HL-60 (cell line): ENCODE measurements at regions not wholly inside any gene's neighbourhood (a gene's known extent, or its start where the extent isn't known, plus 50 kb on each side); places are given as distances from the start of the nearest gene placed in this dataset.

Source experiments
- CTCF ChIP-seq: IDR thresholded peaks from one replicate; pipeline ENCODE4 v1.5.1; 2011; ENCODE audit warnings: low read length, control low read depth, inconsistent platforms; ENCODE audit not compliant: insufficient read depth
- POLR2AphosphoS5 ChIP-seq: IDR thresholded peaks from 2 replicates; pipeline ENCODE4 v1.6.1; 2012; ENCODE audit warnings: low read depth
- REST ChIP-seq: IDR thresholded peaks from 2 replicates; pipeline ENCODE4 v1.6.1; 2012; ENCODE audit warnings: low read depth; ENCODE audit not compliant: insufficient replicate concordance
- SPI1 ChIP-seq: IDR thresholded peaks from 2 replicates; pipeline ENCODE4 v1.6.1; 2012; ENCODE audit warnings: low read depth, mild to moderate bottlenecking, borderline replicate concordance

DNA sequence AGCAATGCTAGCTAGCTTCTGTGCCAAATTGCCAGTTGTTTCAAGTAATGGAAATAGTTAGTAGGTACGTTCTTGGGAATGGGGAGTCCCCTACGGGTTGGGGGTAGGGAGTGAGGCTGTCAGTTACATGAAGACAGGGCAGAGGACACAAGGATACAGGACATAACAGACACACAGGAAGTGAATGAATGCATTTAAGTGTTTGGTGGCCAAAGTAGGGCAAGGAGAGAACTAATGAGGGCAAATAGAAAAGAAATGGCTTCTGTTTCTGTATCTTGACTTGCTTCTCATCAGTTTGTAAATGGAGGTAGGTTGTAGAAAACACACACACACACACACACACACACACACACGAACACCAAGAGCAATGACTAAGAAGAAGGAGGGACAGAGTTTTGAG lies 142.2 kb downstream of the S1PR1 start:
- TF ChIP-seq CTCF: no peak
- TF ChIP-seq POLR2AphosphoS5: no peak
- no peak for TF ChIP-seq REST
- no peak for TF ChIP-seq SPI1
